ENCODE measurements at regions not wholly inside any gene's neighbourhood (a gene's known extent, or its start where the extent isn't known, plus 50 kb on each side); places are given as distances from the start of the nearest gene placed in this dataset.

GRCh38 chr12:91627225-91627624 is 444.6 kb upstream of the DCN start:
- H3K27ac ChIP-seq: no peak overlapping the region
- TF ChIP-seq CTCF (conservative IDR thresholded peaks at IDR 0.05): no peak

- H3K27ac ChIP-seq: no peak overlapping the region
- TF ChIP-seq CTCF (conservative IDR thresholded peaks at IDR 0.05): no peak
Measured at GRCh38 chr12:91622981-91623380, 440.4 kb upstream of the DCN start.

GRCh38 chr12:91622037-91622436 is 439.4 kb upstream of the DCN start:
- TF ChIP-seq CTCF (conservative IDR thresholded peaks at IDR 0.05): no peak
- no peak overlapping the region for H3K27ac ChIP-seq

- H3K27ac ChIP-seq: no peak overlapping the region
Measured at GRCh38 chr12:91620992-91621391, 438.4 kb upstream of the DCN start.

GRCh38 chr12:91620422-91620821 is 437.8 kb upstream of the DCN start:
- no peak for TF ChIP-seq CTCF (conservative IDR thresholded peaks at IDR 0.05)
- H3K27ac ChIP-seq: no peak overlapping the region

More at GRCh38 chr12:91620992-91621391, 438.4 kb upstream of the DCN start:
- TF ChIP-seq CTCF (conservative IDR thresholded peaks at IDR 0.05): no peak

- no peak overlapping the region for H3K27ac ChIP-seq
Measured at GRCh38 chr12:91618281-91618680, 435.7 kb upstream of the DCN start.

GRCh38 chr12:91617818-91618217 is 435.2 kb upstream of the DCN start:
- H3K27ac ChIP-seq: no peak overlapping the region
- no peak for TF ChIP-seq CTCF (conservative IDR thresholded peaks at IDR 0.05)

More at GRCh38 chr12:91618281-91618680, 435.7 kb upstream of the DCN start:
- no peak for TF ChIP-seq CTCF (conservative IDR thresholded peaks at IDR 0.05)

GRCh38 chr12:91616416-91616815 is 433.8 kb upstream of the DCN start:
- TF ChIP-seq CTCF (conservative IDR thresholded peaks at IDR 0.05): no peak
- no peak overlapping the region for H3K27ac ChIP-seq
